ENCODE measurements at regions not wholly inside any gene's neighbourhood (a gene's known extent, or its start where the extent isn't known, plus 50 kb on each side); places are given as distances from the start of the nearest gene placed in this dataset.

DNA sequence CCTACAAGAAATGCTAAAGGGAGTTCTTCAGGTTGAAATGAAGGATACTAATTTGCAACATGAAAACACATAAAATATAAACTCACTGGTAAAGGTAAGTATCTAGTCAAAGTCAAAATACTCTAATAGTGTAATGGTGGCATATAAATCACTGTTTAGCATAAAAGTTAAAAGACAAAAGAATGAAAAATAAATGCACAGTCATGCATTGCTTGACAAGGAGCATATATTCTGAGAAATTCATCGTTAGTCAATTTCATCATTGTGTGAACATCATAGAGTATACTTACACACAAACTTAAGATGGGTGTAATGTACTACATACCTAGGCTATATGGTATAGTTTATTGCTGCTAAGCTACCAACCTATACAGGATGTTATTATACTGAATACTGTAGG is 194.4 kb upstream of the PDE5A start:
- TF ChIP-seq, protein P1, sequence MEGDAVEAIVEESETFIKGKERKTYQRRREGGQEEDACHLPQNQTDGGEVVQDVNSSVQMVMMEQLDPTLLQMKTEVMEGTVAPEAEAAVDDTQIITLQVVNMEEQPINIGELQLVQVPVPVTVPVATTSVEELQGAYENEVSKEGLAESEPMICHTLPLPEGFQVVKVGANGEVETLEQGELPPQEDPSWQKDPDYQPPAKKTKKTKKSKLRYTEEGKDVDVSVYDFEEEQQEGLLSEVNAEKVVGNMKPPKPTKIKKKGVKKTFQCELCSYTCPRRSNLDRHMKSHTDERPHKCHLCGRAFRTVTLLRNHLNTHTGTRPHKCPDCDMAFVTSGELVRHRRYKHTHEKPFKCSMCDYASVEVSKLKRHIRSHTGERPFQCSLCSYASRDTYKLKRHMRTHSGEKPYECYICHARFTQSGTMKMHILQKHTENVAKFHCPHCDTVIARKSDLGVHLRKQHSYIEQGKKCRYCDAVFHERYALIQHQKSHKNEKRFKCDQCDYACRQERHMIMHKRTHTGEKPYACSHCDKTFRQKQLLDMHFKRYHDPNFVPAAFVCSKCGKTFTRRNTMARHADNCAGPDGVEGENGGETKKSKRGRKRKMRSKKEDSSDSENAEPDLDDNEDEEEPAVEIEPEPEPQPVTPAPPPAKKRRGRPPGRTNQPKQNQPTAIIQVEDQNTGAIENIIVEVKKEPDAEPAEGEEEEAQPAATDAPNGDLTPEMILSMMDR (IDR thresholded peaks at IDR 0.05), result no peak
- no peak for TF ChIP-seq POLR2A (IDR thresholded peaks at IDR 0.05)

Measured in adrenal gland (tissue), 5 donors.